H1 (cell line): ENCODE measurements at regions not wholly inside any gene's neighbourhood (a gene's known extent, or its start where the extent isn't known, plus 50 kb on each side); places are given as distances from the start of the nearest gene placed in this dataset.

Source experiments
- CREB1 ChIP-seq: IDR thresholded peaks from 2 replicates; pipeline ENCODE4 v1.6.1; 2012; ENCODE audit warnings: inconsistent platforms
- GTF2F1 ChIP-seq: IDR thresholded peaks from 2 replicates; pipeline ENCODE4 v1.6.1; 2012; ENCODE audit warnings: low read depth, low read length, improper control_type of control experiment, borderline replicate concordance
- JUN ChIP-seq: IDR thresholded peaks from 2 replicates; pipeline ENCODE4 v1.6.1; 2011; ENCODE audit warnings: low read depth, mild to moderate bottlenecking, improper control_type of control experiment, low read length
- JUND ChIP-seq: IDR thresholded peaks from 2 replicates; pipeline ENCODE4 v1.6.1; 2011; ENCODE audit warnings: mild to moderate bottlenecking, improper control_type of control experiment, low read length
- POU5F1 ChIP-seq: IDR thresholded peaks from 2 replicates; pipeline ENCODE4 v1.6.1; 2011; ENCODE audit warnings: low read depth, mild to moderate bottlenecking, low read length, moderate library complexity
- RAD21 ChIP-seq, 2 experiments: IDR thresholded peaks in 1 of 2; conservative IDR thresholded peaks in 1 of 2; 2 replicates each; pipeline ENCODE4 v1.6.1; 2011; ENCODE audit warnings: low read depth in 2 of 2, low read length in 2 of 2, improper control_type of control experiment in 1 of 2, inconsistent platforms in 1 of 2, mild to moderate bottlenecking in 1 of 2, moderate library complexity in 1 of 2
- TAF1 ChIP-seq: IDR thresholded peaks from 2 replicates; pipeline ENCODE4 v1.6.1; 2011; ENCODE audit warnings: mild to moderate bottlenecking, low read depth, low read length
- TF ChIP-seq, protein P1 (sequence below): fragments of 300-600 bp; sonication (generic); IDR thresholded peaks from 2 replicates; pipeline ENCODE4 v1.7.1; 2012; ENCODE audit warnings: low read length, moderate library complexity, mild to moderate bottlenecking, inconsistent platforms; ENCODE audit not compliant: insufficient replicate concordance
- TF ChIP-seq, protein P2 (sequence below): IDR thresholded peaks from 2 replicates; pipeline ENCODE4 v1.6.1; 2012; ENCODE audit warnings: inconsistent platforms
- TF ChIP-seq, protein P3 (sequence below): IDR thresholded peaks from 2 replicates; pipeline ENCODE4 v1.6.1; 2011; ENCODE audit warnings: low read depth, mild to moderate bottlenecking, low read length; ENCODE audit not compliant: insufficient read depth

DNA sequence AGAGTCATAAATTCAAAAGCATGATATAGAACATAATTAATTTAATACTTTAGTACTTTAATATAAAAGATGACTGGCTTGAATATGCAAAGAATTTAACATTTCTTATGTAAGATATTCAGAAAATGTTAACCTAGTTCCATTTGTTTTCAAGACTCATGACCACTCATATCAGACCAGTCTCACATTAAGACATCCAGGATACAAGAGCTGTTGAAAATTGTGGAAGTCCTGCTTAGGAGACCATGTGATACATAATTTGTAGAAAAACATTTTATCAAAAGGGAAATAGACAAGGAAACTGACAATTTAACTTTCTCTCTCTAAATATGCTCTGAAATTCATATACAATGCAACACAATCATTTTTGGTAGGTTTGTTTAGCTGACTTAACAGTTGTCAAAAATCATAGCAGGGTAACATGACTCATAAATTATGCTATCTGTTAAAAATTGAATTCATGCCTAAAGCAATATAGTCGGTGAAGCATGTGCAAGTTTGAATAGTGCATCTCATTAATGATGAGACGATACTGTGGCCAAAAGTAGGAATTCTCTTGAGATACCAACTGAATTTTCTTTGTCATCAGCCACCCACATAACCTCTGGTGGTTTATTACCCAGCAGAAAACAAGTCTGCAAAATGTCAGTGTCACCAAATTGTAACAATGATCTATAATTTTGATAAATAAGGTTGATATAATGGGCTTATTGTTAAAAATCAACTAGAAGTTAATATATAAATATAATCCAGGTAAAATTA lies 211.4 kb downstream of the GASK1B start (continued):
- TF ChIP-seq, protein P1, sequence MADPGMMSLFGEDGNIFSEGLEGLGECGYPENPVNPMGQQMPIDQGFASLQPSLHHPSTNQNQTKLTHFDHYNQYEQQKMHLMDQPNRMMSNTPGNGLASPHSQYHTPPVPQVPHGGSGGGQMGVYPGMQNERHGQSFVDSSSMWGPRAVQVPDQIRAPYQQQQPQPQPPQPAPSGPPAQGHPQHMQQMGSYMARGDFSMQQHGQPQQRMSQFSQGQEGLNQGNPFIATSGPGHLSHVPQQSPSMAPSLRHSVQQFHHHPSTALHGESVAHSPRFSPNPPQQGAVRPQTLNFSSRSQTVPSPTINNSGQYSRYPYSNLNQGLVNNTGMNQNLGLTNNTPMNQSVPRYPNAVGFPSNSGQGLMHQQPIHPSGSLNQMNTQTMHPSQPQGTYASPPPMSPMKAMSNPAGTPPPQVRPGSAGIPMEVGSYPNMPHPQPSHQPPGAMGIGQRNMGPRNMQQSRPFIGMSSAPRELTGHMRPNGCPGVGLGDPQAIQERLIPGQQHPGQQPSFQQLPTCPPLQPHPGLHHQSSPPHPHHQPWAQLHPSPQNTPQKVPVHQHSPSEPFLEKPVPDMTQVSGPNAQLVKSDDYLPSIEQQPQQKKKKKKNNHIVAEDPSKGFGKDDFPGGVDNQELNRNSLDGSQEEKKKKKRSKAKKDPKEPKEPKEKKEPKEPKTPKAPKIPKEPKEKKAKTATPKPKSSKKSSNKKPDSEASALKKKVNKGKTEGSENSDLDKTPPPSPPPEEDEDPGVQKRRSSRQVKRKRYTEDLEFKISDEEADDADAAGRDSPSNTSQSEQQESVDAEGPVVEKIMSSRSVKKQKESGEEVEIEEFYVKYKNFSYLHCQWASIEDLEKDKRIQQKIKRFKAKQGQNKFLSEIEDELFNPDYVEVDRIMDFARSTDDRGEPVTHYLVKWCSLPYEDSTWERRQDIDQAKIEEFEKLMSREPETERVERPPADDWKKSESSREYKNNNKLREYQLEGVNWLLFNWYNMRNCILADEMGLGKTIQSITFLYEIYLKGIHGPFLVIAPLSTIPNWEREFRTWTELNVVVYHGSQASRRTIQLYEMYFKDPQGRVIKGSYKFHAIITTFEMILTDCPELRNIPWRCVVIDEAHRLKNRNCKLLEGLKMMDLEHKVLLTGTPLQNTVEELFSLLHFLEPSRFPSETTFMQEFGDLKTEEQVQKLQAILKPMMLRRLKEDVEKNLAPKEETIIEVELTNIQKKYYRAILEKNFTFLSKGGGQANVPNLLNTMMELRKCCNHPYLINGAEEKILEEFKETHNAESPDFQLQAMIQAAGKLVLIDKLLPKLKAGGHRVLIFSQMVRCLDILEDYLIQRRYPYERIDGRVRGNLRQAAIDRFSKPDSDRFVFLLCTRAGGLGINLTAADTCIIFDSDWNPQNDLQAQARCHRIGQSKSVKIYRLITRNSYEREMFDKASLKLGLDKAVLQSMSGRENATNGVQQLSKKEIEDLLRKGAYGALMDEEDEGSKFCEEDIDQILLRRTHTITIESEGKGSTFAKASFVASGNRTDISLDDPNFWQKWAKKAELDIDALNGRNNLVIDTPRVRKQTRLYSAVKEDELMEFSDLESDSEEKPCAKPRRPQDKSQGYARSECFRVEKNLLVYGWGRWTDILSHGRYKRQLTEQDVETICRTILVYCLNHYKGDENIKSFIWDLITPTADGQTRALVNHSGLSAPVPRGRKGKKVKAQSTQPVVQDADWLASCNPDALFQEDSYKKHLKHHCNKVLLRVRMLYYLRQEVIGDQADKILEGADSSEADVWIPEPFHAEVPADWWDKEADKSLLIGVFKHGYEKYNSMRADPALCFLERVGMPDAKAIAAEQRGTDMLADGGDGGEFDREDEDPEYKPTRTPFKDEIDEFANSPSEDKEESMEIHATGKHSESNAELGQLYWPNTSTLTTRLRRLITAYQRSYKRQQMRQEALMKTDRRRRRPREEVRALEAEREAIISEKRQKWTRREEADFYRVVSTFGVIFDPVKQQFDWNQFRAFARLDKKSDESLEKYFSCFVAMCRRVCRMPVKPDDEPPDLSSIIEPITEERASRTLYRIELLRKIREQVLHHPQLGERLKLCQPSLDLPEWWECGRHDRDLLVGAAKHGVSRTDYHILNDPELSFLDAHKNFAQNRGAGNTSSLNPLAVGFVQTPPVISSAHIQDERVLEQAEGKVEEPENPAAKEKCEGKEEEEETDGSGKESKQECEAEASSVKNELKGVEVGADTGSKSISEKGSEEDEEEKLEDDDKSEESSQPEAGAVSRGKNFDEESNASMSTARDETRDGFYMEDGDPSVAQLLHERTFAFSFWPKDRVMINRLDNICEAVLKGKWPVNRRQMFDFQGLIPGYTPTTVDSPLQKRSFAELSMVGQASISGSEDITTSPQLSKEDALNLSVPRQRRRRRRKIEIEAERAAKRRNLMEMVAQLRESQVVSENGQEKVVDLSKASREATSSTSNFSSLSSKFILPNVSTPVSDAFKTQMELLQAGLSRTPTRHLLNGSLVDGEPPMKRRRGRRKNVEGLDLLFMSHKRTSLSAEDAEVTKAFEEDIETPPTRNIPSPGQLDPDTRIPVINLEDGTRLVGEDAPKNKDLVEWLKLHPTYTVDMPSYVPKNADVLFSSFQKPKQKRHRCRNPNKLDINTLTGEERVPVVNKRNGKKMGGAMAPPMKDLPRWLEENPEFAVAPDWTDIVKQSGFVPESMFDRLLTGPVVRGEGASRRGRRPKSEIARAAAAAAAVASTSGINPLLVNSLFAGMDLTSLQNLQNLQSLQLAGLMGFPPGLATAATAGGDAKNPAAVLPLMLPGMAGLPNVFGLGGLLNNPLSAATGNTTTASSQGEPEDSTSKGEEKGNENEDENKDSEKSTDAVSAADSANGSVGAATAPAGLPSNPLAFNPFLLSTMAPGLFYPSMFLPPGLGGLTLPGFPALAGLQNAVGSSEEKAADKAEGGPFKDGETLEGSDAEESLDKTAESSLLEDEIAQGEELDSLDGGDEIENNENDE: no peak
- TF ChIP-seq CREB1 (no peak), JUN (no peak), GTF2F1 (no peak), RAD21 (IDR thresholded peaks at IDR 0.05 in 1 of 2, conservative IDR thresholded peaks at IDR 0.05 in 1 of 2; ENCODE audit: low read depth in 2 of 2, low read length in 2 of 2) (no peak), JUND (no peak), TAF1 (no peak), POU5F1 (no peak)
- TF ChIP-seq, protein P2, sequence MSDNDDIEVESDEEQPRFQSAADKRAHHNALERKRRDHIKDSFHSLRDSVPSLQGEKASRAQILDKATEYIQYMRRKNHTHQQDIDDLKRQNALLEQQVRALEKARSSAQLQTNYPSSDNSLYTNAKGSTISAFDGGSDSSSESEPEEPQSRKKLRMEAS: no peak
- TF ChIP-seq, protein P3, sequence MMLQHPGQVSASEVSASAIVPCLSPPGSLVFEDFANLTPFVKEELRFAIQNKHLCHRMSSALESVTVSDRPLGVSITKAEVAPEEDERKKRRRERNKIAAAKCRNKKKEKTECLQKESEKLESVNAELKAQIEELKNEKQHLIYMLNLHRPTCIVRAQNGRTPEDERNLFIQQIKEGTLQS: no peak
